ENCODE measurements at regions not wholly inside any gene's neighbourhood (a gene's known extent, or its start where the extent isn't known, plus 50 kb on each side); places are given as distances from the start of the nearest gene placed in this dataset.

- in situ Hi-C loops (cut with MboI; ENCODE audit: low pct_unique_long_range_greater_than_20kb, low sequenced_read_pairs, unreplicated experiment), result no loop called here
- DNase-seq (ENCODE audit: low spot score), result no peak
- no peak for TF ChIP-seq CTCF (IDR thresholded peaks at IDR 0.05; ENCODE audit: extremely low read depth, insufficient read depth, missing control alignments)
Observed at GRCh38 chr13:22086597-22087330, 415.9 kb downstream of the FGF9 start.

DNA sequence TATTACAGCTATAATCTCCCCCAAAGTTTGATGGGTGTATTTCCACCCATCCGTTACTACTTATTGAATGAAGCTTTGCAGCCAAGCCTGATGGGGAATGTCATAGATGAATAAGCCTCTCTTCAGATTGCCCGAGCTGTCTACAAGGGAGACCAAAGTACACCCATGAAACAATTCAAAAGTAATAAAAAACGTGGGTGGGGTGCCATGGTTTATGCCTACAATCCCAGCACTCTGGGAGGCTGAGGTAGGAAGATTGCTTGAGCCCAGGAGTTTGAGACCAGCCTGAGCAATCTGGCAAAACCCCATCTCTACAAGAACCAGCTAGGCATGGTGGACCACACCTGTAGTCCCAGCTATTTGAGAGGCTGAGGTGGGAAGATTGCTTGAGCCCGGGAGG lies 419.2 kb downstream of the FGF9 start:
- in situ Hi-C loops (cut with MboI; ENCODE audit: low pct_unique_long_range_greater_than_20kb, low sequenced_read_pairs, unreplicated experiment), result no loop called here
- no peak for DNase-seq (ENCODE audit: low spot score)
- no peak for TF ChIP-seq CTCF (IDR thresholded peaks at IDR 0.05; ENCODE audit: extremely low read depth, insufficient read depth, missing control alignments)

- DNase-seq (ENCODE audit: low spot score), result no peak
- in situ Hi-C loops (cut with MboI; ENCODE audit: low pct_unique_long_range_greater_than_20kb, low sequenced_read_pairs, unreplicated experiment), result no loop called here
Observed at GRCh38 chr13:22091222-22091970, 420.5 kb downstream of the FGF9 start.

GRCh38 chr13:22091971-22092300 lies 421.1 kb downstream of the FGF9 start:
- no peak for TF ChIP-seq CTCF (IDR thresholded peaks at IDR 0.05; ENCODE audit: extremely low read depth, insufficient read depth, missing control alignments)
- no peak for DNase-seq (ENCODE audit: low spot score)
- in situ Hi-C loops (cut with MboI; ENCODE audit: low pct_unique_long_range_greater_than_20kb, low sequenced_read_pairs, unreplicated experiment), result no loop called here

More at GRCh38 chr13:22091222-22091970, 420.5 kb downstream of the FGF9 start:
- no peak for TF ChIP-seq CTCF (IDR thresholded peaks at IDR 0.05; ENCODE audit: extremely low read depth, insufficient read depth, missing control alignments)

DNA sequence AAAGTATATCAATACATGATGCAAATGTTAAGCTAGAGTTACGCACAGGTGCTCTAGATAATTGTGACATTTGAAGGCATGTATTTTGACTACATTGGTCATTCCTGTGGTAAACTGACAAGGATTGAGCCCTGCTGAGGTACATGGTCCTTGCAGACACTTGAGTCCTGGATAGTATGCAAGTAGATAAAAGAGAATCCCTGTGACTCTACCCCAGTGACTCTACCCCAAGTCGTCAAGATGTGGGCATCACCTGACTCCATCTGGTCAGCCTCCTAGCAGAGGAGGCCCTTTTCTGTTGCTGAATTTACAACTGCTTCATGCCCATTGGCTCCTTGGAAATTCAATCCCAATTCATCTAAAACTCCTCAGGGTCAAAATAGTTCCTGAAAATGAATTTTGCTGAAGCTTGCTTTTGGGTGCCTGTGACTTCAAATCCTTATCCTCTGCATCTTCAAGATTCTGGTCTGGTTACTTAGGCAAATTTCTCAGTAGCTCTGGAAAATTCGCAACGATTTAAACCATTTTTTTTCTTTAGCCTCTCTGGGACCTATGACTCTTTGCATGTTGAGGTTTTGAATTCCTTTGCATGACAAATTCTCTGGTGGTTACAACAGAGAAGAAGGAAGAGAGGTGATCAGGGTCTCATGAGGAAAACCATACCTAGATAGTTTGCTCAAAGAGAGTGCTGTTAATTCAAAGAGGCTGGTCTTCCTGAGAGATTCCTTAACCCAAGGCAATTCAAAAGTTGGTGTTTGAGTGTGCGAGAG lies 422.1 kb downstream of the FGF9 start:
- DNase-seq (ENCODE audit: low spot score), result no peak
- TF ChIP-seq CTCF (IDR thresholded peaks at IDR 0.05; ENCODE audit: extremely low read depth, insufficient read depth, missing control alignments), result no peak
- in situ Hi-C loops (cut with MboI; ENCODE audit: low pct_unique_long_range_greater_than_20kb, low sequenced_read_pairs, unreplicated experiment), result no loop called here

GRCh38 chr13:22095794-22096193 lies 424.9 kb downstream of the FGF9 start:
- no peak for TF ChIP-seq CTCF (IDR thresholded peaks at IDR 0.05; ENCODE audit: extremely low read depth, insufficient read depth, missing control alignments)
- DNase-seq (ENCODE audit: low spot score), result no peak
- in situ Hi-C loops (cut with MboI; ENCODE audit: low pct_unique_long_range_greater_than_20kb, low sequenced_read_pairs, unreplicated experiment), result no loop called here

All from GM13977 (cell line).